BE2C (cell line): ENCODE measurements at regions not wholly inside any gene's neighbourhood (a gene's known extent, or its start where the extent isn't known, plus 50 kb on each side); places are given as distances from the start of the nearest gene placed in this dataset.
"Not testable (repeated sequence)": the region's sequence is repeated elsewhere in the genome, so short reads cannot be mapped to it uniquely, and the experiment has no call there.

Experiments used
- DNase-seq: peaks from one replicate; pipeline ENCODE4 v3.0.0-alpha.2; 2020
- H3K27me3 ChIP-seq: fragments of 250-450 bp; sonication (Bioruptor Pico); 2 replicates; pipeline ENCODE4 v1.5.1; 2020; ENCODE audit warnings: mild to moderate bottlenecking
- H3K36me3 ChIP-seq: fragments of 250-450 bp; sonication (Bioruptor Pico); 2 replicates; pipeline ENCODE4 v1.5.1; 2020; ENCODE audit warnings: mild to moderate bottlenecking
- H3K4me1 ChIP-seq: fragments of 250-450 bp; sonication (Bioruptor Pico); 2 replicates; pipeline ENCODE4 v1.5.1; 2020
- H3K4me3 ChIP-seq: 2 replicates; pipeline ENCODE4 v1.5.1; 2011; ENCODE audit warnings: low read depth, low read length
- H3K9me3 ChIP-seq: fragments of 250-450 bp; sonication (Bioruptor Pico); 2 replicates; pipeline ENCODE4 v1.5.1; 2020
- TF ChIP-seq, protein P1 (sequence below): IDR thresholded peaks from 2 replicates; pipeline ENCODE4 v1.5.1; 2012; ENCODE audit warnings: mild to moderate bottlenecking, low read depth, low read length

DNA sequence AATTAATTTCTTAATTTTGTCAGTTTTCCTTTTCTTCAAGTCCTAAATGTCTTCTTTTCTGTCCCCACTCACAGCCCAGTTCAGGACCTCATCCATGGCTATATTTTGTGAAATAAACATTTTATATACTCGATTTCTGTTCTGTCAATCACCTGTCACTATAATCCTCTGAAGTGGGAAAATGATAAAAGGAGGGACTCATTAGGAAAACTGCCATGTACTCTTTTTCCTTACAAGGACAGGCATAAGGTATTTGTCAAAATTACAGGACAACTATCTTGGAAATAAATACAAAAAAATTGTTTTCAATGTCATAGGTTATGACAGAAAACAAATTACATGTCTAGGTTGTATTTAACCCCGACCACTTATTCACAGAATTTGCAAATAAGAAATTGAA, 240.1 kb upstream of the CBLB start:
- DNase-seq, result no peak
- no peaks in the 10 kb centered on the region; the same call in 1 of the 2 replicates for H3K4me1 ChIP-seq
- no peaks in the 10 kb centered on the region for H3K9me3 ChIP-seq
- H3K4me3 ChIP-seq, result no peak overlapping the region
- no peaks in the 10 kb centered on the region for H3K36me3 ChIP-seq
- TF ChIP-seq, protein P1, sequence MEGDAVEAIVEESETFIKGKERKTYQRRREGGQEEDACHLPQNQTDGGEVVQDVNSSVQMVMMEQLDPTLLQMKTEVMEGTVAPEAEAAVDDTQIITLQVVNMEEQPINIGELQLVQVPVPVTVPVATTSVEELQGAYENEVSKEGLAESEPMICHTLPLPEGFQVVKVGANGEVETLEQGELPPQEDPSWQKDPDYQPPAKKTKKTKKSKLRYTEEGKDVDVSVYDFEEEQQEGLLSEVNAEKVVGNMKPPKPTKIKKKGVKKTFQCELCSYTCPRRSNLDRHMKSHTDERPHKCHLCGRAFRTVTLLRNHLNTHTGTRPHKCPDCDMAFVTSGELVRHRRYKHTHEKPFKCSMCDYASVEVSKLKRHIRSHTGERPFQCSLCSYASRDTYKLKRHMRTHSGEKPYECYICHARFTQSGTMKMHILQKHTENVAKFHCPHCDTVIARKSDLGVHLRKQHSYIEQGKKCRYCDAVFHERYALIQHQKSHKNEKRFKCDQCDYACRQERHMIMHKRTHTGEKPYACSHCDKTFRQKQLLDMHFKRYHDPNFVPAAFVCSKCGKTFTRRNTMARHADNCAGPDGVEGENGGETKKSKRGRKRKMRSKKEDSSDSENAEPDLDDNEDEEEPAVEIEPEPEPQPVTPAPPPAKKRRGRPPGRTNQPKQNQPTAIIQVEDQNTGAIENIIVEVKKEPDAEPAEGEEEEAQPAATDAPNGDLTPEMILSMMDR, result no peak
- no peaks in the 10 kb centered on the region for H3K27me3 ChIP-seq

DNA sequence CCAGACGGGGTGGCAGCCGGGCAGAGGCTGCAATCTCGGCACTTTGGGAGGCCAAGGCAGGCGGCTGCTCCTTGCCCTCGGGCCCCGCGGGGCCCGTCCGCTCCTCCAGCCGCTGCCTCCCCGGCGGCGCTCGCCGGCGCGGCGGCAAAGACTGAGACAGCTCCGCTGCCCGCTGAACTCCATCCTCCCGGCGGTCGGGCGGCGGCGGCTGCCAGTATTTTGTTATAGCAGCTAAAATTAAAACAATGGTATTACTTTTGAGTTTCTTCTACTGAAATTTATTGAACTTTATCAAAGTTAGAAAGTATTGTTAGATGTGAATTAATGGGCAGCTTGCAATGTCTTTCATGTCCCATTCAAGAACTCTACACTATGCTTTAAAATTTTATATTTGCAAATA, 243.7 kb upstream of the CBLB start:
- not testable (repeated sequence) for DNase-seq, H3K4me3 ChIP-seq, H3K36me3 ChIP-seq, H3K4me1 ChIP-seq, H3K9me3 ChIP-seq, H3K27me3 ChIP-seq

DNA sequence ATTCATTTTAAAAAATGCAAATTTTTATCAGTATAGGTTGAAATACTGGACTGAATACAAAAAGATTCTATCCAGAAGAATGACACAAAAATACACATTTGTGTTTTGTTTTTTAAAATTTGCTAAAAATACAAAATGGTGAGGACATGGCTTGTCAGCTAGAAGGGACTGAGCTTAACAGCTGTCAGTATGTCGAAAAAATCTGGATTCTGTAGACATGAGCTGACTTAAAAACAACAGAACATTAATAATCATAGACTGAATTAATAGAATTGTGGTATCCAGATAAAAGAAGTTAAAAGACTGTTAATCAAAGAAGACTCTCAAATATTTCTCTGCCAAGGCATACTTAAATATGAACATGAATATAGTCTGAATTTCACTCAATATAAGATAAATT, 244.9 kb upstream of the CBLB start:
- Histone ChIP-seq H3K27me3 (no peaks in the 10 kb centered on the region), H3K9me3 (no peaks in the 10 kb centered on the region), H3K4me1 (no peaks in the 10 kb centered on the region; the same call in 1 of the 2 replicates), H3K36me3 (no peaks in the 10 kb centered on the region), H3K4me3 (no peak overlapping the region)
- no peak for DNase-seq
- TF ChIP-seq, protein P1, result no peak

DNA sequence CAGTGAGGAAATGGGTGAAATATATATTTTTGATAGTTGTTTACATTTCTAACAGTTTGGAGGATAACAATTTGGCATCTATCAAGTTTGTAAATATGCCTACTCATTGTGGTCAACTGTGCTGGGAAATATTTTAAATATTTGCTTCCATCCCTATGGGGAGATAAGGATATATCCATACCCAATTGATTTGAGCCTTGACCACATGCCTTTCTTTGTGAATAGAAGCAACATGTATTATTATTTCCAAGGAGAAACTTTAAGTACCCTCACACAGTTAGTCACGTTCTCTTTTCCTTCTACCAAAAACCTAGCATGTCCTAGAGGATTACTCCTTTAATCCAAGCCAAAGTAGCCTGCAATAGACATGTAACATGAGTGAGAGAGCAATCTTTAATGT, 245.4 kb upstream of the CBLB start:
- no peak for DNase-seq
- no peaks in the 10 kb centered on the region; the same call in 1 of the 2 replicates for H3K4me1 ChIP-seq
- no peak overlapping the region for H3K4me3 ChIP-seq
- H3K27me3 ChIP-seq, result no peaks in the 10 kb centered on the region
- no peaks in the 10 kb centered on the region for H3K36me3 ChIP-seq
- no peaks in the 10 kb centered on the region for H3K9me3 ChIP-seq
- TF ChIP-seq, protein P1, result no peak

DNA sequence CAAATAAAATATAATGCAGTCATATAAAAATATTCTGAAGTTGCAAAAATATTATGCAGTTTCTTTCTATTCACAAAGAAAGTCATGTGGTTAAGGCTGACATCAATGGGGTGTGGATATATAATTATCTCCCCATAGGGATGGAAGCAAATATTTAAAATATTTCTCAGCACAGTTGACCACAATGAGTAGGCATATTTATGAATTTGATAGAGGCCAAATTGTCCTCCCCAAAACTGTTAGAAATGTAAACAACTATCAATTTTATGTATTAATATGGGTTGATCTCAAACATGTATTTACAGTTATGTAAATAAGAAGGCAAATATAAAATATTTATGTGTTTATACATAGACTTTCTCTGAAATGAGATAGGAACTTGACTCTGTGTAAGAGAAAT, 246.0 kb upstream of the CBLB start:
- TF ChIP-seq, protein P1, result no peak
- Histone ChIP-seq H3K9me3 (no peaks in the 10 kb centered on the region), H3K4me1 (no peaks in the 10 kb centered on the region), H3K27me3 (no peaks in the 10 kb centered on the region), H3K36me3 (no peaks in the 10 kb centered on the region), H3K4me3 (no peak overlapping the region)
- DNase-seq, result no peak

DNA sequence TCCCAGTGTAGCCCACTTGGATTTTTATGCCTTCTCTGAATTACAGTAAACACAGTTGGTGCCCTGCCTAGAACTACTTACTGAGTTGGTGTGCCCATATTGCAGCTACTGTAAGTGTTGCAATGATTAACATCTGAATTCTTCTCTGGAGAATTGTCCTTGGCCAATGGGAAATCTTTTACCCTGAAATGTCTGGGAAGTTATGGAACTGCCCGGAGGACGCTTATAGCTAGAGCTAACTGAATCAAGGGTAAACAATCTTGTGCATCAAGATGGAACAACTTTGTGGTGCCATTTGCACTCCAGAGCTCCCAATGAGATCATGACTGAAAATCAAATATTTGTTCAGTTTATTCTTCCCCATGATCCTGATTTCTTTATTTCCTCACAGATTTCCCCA, 246.7 kb upstream of the CBLB start:
- H3K4me3 ChIP-seq, result no peak overlapping the region
- no peaks in the 10 kb centered on the region for H3K27me3 ChIP-seq
- TF ChIP-seq, protein P1, result no peak
- H3K4me1 ChIP-seq, result no peaks in the 10 kb centered on the region
- DNase-seq, result no peak
- H3K9me3 ChIP-seq, result no peaks in the 10 kb centered on the region
- H3K36me3 ChIP-seq, result no peaks in the 10 kb centered on the region
